Endothelial cell of umbilical vein (primary cell): ENCODE measurements at regions not wholly inside any gene's neighbourhood (a gene's known extent, or its start where the extent isn't known, plus 50 kb on each side); places are given as distances from the start of the nearest gene placed in this dataset.

Experiments used
- BruUV-seq: library from RNA; stranded (reverse); fragments of 400-500 nt; replicated peaks from 2 replicates; lab custom pipeline; 2021; lab: Mats Ljungman, UMichigan
- CTCF ChIA-PET: fragments of 300-600, 350-600 bp; sonication (Branson Sonifier 250); formaldehyde crosslinking; loops from one replicate; lab custom pipeline; 2021; ENCODE audit warnings: antibody characterized with exemption, inconsistent platforms; lab: Charles Lee
- POLR2A ChIA-PET: fragments of 300-600, 350-600 bp; sonication (Branson Sonifier 250); formaldehyde crosslinking; loops from one replicate; lab custom pipeline; 2021; ENCODE audit warnings: antibody characterized with exemption, inconsistent platforms; lab: Charles Lee
- DNase-seq: peaks from one replicate; pipeline ENCODE4 v3.0.0-alpha.2; 2011; ENCODE audit warnings: low read depth, low spot score
- FAIRE-seq: peaks from 2 replicates; lab custom pipeline; 2011; peaks lifted over from hg19 to GRCh38; lab: Jason Lieb, UNC
- H2AFZ ChIP-seq: 2 replicates; pipeline ENCODE4 v1.6.0; 2012; ENCODE audit warnings: low read depth, low read length, control low read depth, inconsistent platforms
- H3K27ac ChIP-seq: 2 replicates; pipeline ENCODE4 v1.5.1; 2011; ENCODE audit warnings: low read depth, mild to moderate bottlenecking, control low read depth, low read length, moderate library complexity; ENCODE audit not compliant: insufficient read depth
- H3K27me3 ChIP-seq, 2 experiments: 2 replicates each; pipeline versions ENCODE4 v1.6.0 to v1.6.1; 2011; ENCODE audit warnings: low read length in 2 of 2, mixed read lengths in 1 of 2; ENCODE audit not compliant: control insufficient read depth in 2 of 2, insufficient read depth in 2 of 2
- H3K36me3 ChIP-seq, 2 experiments: 2 replicates in 1 of 2; 3 replicates in 1 of 2; pipeline ENCODE4 v1.5.1; 2011; ENCODE audit warnings: low read length in 2 of 2, mild to moderate bottlenecking in 1 of 2, moderate library complexity in 1 of 2; ENCODE audit not compliant: control insufficient read depth in 2 of 2, insufficient read depth in 2 of 2; ENCODE audit errors: extremely low read depth in 1 of 2
- H3K4me1 ChIP-seq: 3 replicates; pipeline ENCODE4 v1.5.1; 2011; ENCODE audit warnings: mild to moderate bottlenecking, low read length; ENCODE audit not compliant: control insufficient read depth, insufficient read depth; ENCODE audit errors: extremely low read depth
- H3K4me2 ChIP-seq: 2 replicates; pipeline ENCODE4 v1.6.1; 2011; ENCODE audit warnings: low read length, control low read depth, mixed read lengths; ENCODE audit not compliant: insufficient read depth
- H3K4me3 ChIP-seq, 3 experiments: fragments of 200-600 bp in 1 of 3; sonication (generic), shearing (Covaris generic) in 1 of 3; replicated peaks in 1 of 3; 2 replicates each; pipeline ENCODE4 v1.5.1; 2011 to 2016; ENCODE audit warnings: control low read depth in 3 of 3, low read length in 3 of 3, mild to moderate bottlenecking in 2 of 3, inconsistent platforms in 1 of 3, low read depth in 1 of 3, moderate library complexity in 1 of 3; ENCODE audit not compliant: insufficient read depth in 1 of 3
- H3K79me2 ChIP-seq: 2 replicates; pipeline ENCODE4 v1.6.0; 2012; ENCODE audit warnings: low read length, inconsistent platforms; ENCODE audit not compliant: control insufficient read depth, insufficient read depth
- H3K9ac ChIP-seq: replicated peaks from 2 replicates; pipeline ENCODE3; 2011; ENCODE audit warnings: low read length, control low read depth; ENCODE audit not compliant: insufficient read depth; ENCODE audit errors: extremely low read depth
- H3K9me1 ChIP-seq: replicated peaks from 3 replicates; pipeline ENCODE4 v1.6.0; 2011; ENCODE audit warnings: mild to moderate bottlenecking, low read length; ENCODE audit not compliant: control insufficient read depth, insufficient read depth; ENCODE audit errors: extremely low read depth
- H3K9me3 ChIP-seq: replicated peaks from 2 replicates; pipeline ENCODE4 v1.5.1; 2012; ENCODE audit warnings: low read length, inconsistent platforms; ENCODE audit not compliant: control insufficient read depth, insufficient read depth
- H4K20me1 ChIP-seq: replicated peaks from 2 replicates; pipeline ENCODE3; 2011; ENCODE audit warnings: mild to moderate bottlenecking, low read length; ENCODE audit not compliant: control insufficient read depth, insufficient read depth; ENCODE audit errors: extremely low read depth
- FOS ChIP-seq: IDR thresholded peaks from 2 replicates; pipeline ENCODE4 v1.6.1; 2011; ENCODE audit warnings: mild to moderate bottlenecking, low read length, moderate library complexity, borderline replicate concordance; ENCODE audit not compliant: insufficient read depth
- GATA2 ChIP-seq: IDR thresholded peaks from 2 replicates; pipeline ENCODE4 v1.7.0; 2011; ENCODE audit warnings: low read depth, mild to moderate bottlenecking, moderate library complexity, mixed read lengths, low read length; ENCODE audit not compliant: insufficient read length, insufficient read depth
- JUN ChIP-seq: IDR thresholded peaks from 2 replicates; pipeline ENCODE4 v1.6.1; 2011; ENCODE audit warnings: borderline replicate concordance, low read depth; ENCODE audit not compliant: insufficient read length, insufficient read depth
- MYC ChIP-seq: IDR thresholded peaks from one replicate; pipeline ENCODE4 v1.6.1; 2011; ENCODE audit warnings: mild to moderate bottlenecking, low read depth, low read length
- POLR2A ChIP-seq: IDR thresholded peaks from 2 replicates; pipeline ENCODE4 v1.6.1; 2012; ENCODE audit warnings: low read depth, mild to moderate bottlenecking, control low read depth, low read length
- dilution Hi-C: fragments of 300-500 bp; cut with MboI; formaldehyde crosslinking; loops from one replicate; pipeline ENCODE4 v1.15.0; 2019; ENCODE audit warnings: low sequenced_read_pairs; ENCODE audit not compliant: extremely low pct_ligation_motif_present
- intact Hi-C: fragments of 100-400 bp; cut with micrococcal nuclease; formaldehyde crosslinking; loops from one replicate; pipeline ENCODE4 v1.10.0; 2022
- TF ChIP-seq, protein P1 (sequence below): IDR thresholded peaks from 2 replicates; pipeline ENCODE4 v1.6.1; 2011; ENCODE audit not compliant: insufficient read depth, insufficient read length

DNA sequence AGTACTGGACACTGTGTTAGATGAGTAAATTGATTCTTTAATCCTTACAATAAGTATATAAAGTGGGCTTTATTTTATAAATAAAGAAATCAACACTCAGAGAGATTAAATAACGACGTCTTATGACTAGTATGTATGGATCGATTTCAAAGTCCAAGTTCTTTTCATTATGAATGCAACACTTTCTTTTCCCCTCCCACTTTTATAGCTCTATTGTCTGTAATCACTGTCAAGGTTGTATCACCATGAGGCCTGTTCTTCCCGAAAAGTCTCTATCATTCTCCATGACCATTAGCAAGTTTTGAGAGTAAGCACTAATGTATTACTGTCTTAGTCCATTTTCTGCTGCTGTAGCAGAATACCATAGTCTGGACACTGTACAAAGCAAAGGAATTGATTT, 228.4 kb downstream of the TLR4 start:
- Histone ChIP-seq H4K20me1 (no peaks in the 10 kb centered on the region), H3K4me1 (no peaks in the 10 kb centered on the region), H3K9me1 (no peaks in the 10 kb centered on the region), H3K9me3 (no peaks in the 10 kb centered on the region), H3K27me3 (no peaks in the 10 kb centered on the region), H3K27ac (no peak overlapping the region), H3K36me3 (no peaks in the 10 kb centered on the region), H3K4me2 (no peak overlapping the region), H3K9ac (no peak overlapping the region), H3K4me3 (no peak overlapping the region), H2AFZ (no peak overlapping the region), H3K79me2 (no peaks in the 10 kb centered on the region)
- CTCF ChIA-PET, result no interaction called here
- FAIRE-seq (no peak), DNase-seq (no peak)
- TF ChIP-seq, protein P1, sequence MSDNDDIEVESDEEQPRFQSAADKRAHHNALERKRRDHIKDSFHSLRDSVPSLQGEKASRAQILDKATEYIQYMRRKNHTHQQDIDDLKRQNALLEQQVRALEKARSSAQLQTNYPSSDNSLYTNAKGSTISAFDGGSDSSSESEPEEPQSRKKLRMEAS, result no peak
- TF ChIP-seq FOS, result no peak
- TF ChIP-seq GATA2, result no peak
- TF ChIP-seq MYC, result no peak
- TF ChIP-seq POLR2A, result no peak
- no TSS peak for BruUV-seq
- POLR2A ChIA-PET, result no interaction called here
- dilution Hi-C loops, result no loop called here
- intact Hi-C loops, result no loop called here

DNA sequence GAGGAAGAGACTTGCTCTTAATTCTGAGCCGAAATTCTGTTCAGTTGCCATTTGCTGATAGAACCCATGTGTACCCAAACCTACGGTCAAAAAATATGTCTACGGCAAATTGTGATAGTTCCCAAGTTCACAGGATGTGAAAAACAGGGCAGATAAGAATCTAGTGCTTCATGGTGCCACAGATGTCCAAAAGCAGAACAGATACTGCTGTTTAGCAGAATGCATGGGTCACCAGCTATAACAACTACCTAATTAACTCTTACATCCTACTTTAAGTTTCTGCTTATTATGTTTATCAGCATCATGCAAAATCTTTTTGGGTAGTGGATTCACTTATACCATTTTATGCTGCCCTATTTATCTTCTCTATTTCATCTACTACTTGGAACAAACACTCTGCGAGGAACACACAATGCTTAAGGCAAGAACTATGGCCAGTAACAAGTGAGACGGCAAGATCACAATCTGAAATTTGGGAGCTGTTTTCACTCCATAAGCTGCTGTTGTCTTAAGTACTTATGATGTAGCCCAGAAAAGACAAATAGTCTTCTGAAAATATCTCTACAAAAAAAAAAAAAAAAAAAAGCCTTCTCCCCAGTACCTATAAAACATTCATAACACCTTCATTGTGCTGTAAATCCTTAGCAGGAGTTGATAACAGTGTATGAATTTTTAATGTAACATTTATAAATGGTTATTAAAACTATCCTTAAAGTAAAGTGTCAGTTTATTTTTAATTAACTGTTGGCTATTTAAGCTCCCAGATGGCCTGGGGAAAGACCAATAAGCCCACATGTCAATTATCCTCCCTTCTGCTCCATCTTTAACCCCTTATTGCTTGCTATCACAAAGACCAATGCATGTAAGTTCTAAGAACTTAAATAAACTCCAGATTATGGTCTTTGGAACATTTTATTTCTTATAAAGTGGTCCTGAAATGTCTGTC, 232.3 kb downstream of the TLR4 start:
- BruUV-seq, result no TSS peak
- dilution Hi-C loops (no loop called here), intact Hi-C loops (no loop called here)
- FAIRE-seq (no peak), DNase-seq (no peak)
- no peak overlapping the region for H3K4me2 ChIP-seq
- ChIA-PET CTCF (interaction anchor here (0.9 kb wide), 1 partner anchor 49 kb away, joined by 3 read pairs; no protein-coding TSS in a partner anchor), POLR2A (no interaction called here)
- no peak for TF ChIP-seq JUN
- TF ChIP-seq MYC, result no peak
- TF ChIP-seq, protein P1, result no peak
- H3K4me1 ChIP-seq, result no peaks in the 10 kb centered on the region
- no peak overlapping the region for H3K27ac ChIP-seq
- no peaks in the 10 kb centered on the region for H3K9me3 ChIP-seq
- no peak overlapping the region for H2AFZ ChIP-seq
- no peaks in the 10 kb centered on the region for H3K36me3 ChIP-seq
- H3K9me1 ChIP-seq, result no peaks in the 10 kb centered on the region
- no peak overlapping the region for H3K9ac ChIP-seq
- no peak overlapping the region for H3K4me3 ChIP-seq
- H3K79me2 ChIP-seq, result no peaks in the 10 kb centered on the region
- H3K27me3 ChIP-seq, result no peaks in the 10 kb centered on the region
- H4K20me1 ChIP-seq, result no peaks in the 10 kb centered on the region
